ENCODE measurements at regions not wholly inside any gene's neighbourhood (a gene's known extent, or its start where the extent isn't known, plus 50 kb on each side); places are given as distances from the start of the nearest gene placed in this dataset.

DNA sequence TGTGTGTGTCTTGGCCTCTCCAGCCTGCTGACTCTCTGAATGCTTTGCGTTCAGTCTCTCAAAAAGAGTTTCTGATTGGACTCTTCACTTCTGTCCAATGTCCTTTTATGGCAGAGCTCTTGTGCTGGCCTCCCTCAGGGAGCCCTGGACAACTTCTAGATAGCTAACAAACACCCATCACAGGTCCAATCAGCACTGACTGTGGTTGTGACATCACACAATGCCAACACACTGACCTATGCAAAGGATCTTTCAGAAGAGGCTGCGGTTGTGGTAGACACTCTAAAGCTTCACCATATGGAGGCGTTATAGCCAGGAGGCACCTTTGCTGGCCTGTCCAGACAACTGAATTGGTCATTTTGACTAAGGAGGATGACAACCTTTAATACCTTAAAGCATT, 53.8 kb upstream of the LSM6 start:
- TF ChIP-seq, protein P1, sequence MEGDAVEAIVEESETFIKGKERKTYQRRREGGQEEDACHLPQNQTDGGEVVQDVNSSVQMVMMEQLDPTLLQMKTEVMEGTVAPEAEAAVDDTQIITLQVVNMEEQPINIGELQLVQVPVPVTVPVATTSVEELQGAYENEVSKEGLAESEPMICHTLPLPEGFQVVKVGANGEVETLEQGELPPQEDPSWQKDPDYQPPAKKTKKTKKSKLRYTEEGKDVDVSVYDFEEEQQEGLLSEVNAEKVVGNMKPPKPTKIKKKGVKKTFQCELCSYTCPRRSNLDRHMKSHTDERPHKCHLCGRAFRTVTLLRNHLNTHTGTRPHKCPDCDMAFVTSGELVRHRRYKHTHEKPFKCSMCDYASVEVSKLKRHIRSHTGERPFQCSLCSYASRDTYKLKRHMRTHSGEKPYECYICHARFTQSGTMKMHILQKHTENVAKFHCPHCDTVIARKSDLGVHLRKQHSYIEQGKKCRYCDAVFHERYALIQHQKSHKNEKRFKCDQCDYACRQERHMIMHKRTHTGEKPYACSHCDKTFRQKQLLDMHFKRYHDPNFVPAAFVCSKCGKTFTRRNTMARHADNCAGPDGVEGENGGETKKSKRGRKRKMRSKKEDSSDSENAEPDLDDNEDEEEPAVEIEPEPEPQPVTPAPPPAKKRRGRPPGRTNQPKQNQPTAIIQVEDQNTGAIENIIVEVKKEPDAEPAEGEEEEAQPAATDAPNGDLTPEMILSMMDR (IDR thresholded peaks at IDR 0.05), result no peak
- TF ChIP-seq POLR2A (IDR thresholded peaks at IDR 0.05) (no peak), POLR2AphosphoS5 (IDR thresholded peaks at IDR 0.05) (no peak)
